Ovary (tissue), 7 donors: ENCODE measurements at regions not wholly inside any gene's neighbourhood (a gene's known extent, or its start where the extent isn't known, plus 50 kb on each side); places are given as distances from the start of the nearest gene placed in this dataset.
"Not testable (repeated sequence)": the region's sequence is repeated elsewhere in the genome, so short reads cannot be mapped to it uniquely, and the experiment has no call there.

Experiments used
- DNase-seq, 5 donors: peaks; one replicate each; pipeline ENCODE4 v3.0.0-alpha.2; 2019 to 2020
- H3K27ac ChIP-seq, 2 donors: fragments of 200-600 bp; one replicate each; pipeline versions ENCODE4 v1.5.1 to v1.8.0; 2019 to 2022
- H3K27me3 ChIP-seq: fragments of 200-600 bp; one replicate; pipeline ENCODE4 v1.8.0; 2022
- H3K36me3 ChIP-seq: fragments of 200-600 bp; sonication (generic); one replicate; pipeline ENCODE4 v1.5.1; 2019
- H3K4me1 ChIP-seq: one replicate; pipeline ENCODE4 v1.8.1; 2013; ENCODE audit warnings: mild to moderate bottlenecking, moderate library complexity; ENCODE audit not compliant: insufficient read depth
- H3K4me3 ChIP-seq: fragments of 200-600 bp; sonication (generic); one replicate; pipeline ENCODE4 v1.5.1; 2017
- H3K9me3 ChIP-seq, 2 donors: fragments of 200-600 bp in 1 of 2; sonication (generic) in 1 of 2; one replicate each; pipeline versions ENCODE4 v1.5.1 to v1.8.1; 2013 to 2019; ENCODE audit warnings: mild to moderate bottlenecking in 1 of 2, moderate library complexity in 1 of 2
- CTCF ChIP-seq, 3 donors: fragments of 450-650 bp in 2 of 3; fragments of 200-600 bp in 1 of 3; IDR thresholded peaks; one replicate each; pipeline versions ENCODE4 v1.5.1 to v1.8.0; 2016 to 2022; ENCODE audit warnings: antibody characterized with exemption in 3 of 3, mild to moderate bottlenecking in 1 of 3
- EP300 ChIP-seq: sonication (generic); formaldehyde crosslinking; IDR thresholded peaks from one replicate; pipeline ENCODE4 v1.6.1; 2017; ENCODE audit warnings: antibody characterized with exemption
- POLR2A ChIP-seq: fragments of 450-650 bp; IDR thresholded peaks from one replicate; pipeline ENCODE4 v1.6.1; 2017; ENCODE audit warnings: antibody characterized with exemption, mild to moderate bottlenecking, moderate library complexity
- WGBS, 3 donors: extraction: QIAGEN DNeasy Blood & Tissue Kit in 1 of 3; methylation state at CpG; one replicate each; pipeline versions ENCODE4 v1.1.5 to v1.1.7; 2013 to 2017; 5-methylcytosine and 5-hydroxymethylcytosine counted together
- intact Hi-C, 4 donors: fragments of 100-400 bp; cut with DNase I; formaldehyde crosslinking; loops; one replicate each; pipeline versions ENCODE4 v1.11.0 to v1.15.1; 2022 to 2023
- donor health status: DM: no; HTN: no; CAD: no; lungs with moderate emphysema.
- donor health status: DM: no; HTN: no; CAD: no.
- donor health status: Bipolar disorder and iron deficiency.
- donor health status: DM: no; HTN: no; CAD: no.
- donor health status: DM: yes; HTN: yes; CAD: no.

DNA sequence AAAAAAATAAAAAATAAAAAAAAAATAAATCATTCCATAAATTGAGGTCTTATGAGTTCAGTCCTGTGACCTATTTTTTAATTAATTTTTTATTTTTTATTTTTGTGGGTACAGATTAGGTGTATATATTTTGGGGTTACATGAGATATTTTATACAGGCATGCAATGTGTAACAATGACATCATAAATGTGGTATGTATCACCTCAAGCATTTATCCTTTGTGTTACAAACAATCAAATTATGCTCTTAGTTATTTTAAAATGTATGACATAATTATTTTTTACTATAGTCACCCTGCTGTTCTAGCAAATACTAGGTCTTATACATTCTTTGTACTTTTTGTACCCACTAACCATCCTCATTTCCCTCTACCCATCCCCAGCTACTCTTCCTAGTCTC lies 537.9 kb downstream of the HINT1 start:
- intact Hi-C loops = no loop called here
- TF ChIP-seq POLR2A (no peak), EP300 (no peak), CTCF (IDR thresholded peaks at IDR 0.05) (no peak)
- Histone ChIP-seq H3K36me3 (no peaks in the 10 kb centered on the region), H3K4me1 (no peaks in the 10 kb centered on the region), H3K27ac (no peak overlapping the region), H3K4me3 (no peak overlapping the region), H3K9me3 (no peaks in the 10 kb centered on the region), H3K27me3 (no peaks in the 10 kb centered on the region)
- no peak for DNase-seq

- intact Hi-C loops = no loop called here
- TF ChIP-seq POLR2A = no peak
- H3K27ac ChIP-seq = no peak overlapping the region
- H3K9me3 ChIP-seq = no peaks in the 10 kb centered on the region
- H3K36me3 ChIP-seq = no peaks in the 10 kb centered on the region
- DNase-seq = no peak
- H3K4me3 ChIP-seq = no peak overlapping the region
- H3K27me3 ChIP-seq = no peaks in the 10 kb centered on the region
- H3K4me1 ChIP-seq = no peaks in the 10 kb centered on the region
Measured at GRCh38 chr5:130624805-130625204, 540.3 kb downstream of the HINT1 start.

GRCh38 chr5:130616161-130616560 lies 548.9 kb downstream of the HINT1 start:
- no peak for DNase-seq
- no peak overlapping the region for H3K27ac ChIP-seq
- WGBS, 3 donors = 59 to 67% (median 65%) methylated on average over 2 of the region's 2 CpGs
- H3K4me3 ChIP-seq = no peak overlapping the region
- H3K27me3 ChIP-seq = no peaks in the 10 kb centered on the region
- H3K36me3 ChIP-seq = no peaks in the 10 kb centered on the region
- H3K4me1 ChIP-seq = no peaks in the 10 kb centered on the region
- intact Hi-C loops = no loop called here
- TF ChIP-seq POLR2A = no peak
- TF ChIP-seq EP300 = no peak
- TF ChIP-seq CTCF (IDR thresholded peaks at IDR 0.05) = no peak
- H3K9me3 ChIP-seq = no peaks in the 10 kb centered on the region

GRCh38 chr5:130605234-130605633 lies 559.8 kb downstream of the HINT1 start:
- H3K4me1 ChIP-seq = no peaks in the 10 kb centered on the region
- intact Hi-C loops = no loop called here
- H3K27me3 ChIP-seq = no peaks in the 10 kb centered on the region
- no peak overlapping the region for H3K27ac ChIP-seq
- no peak overlapping the region for H3K4me3 ChIP-seq
- H3K36me3 ChIP-seq = no peaks in the 10 kb centered on the region
- no peak for DNase-seq
- TF ChIP-seq CTCF (IDR thresholded peaks at IDR 0.05) (no peak), POLR2A (no peak), EP300 (no peak)
- H3K9me3 ChIP-seq = no peaks in the 10 kb centered on the region

- H3K36me3 ChIP-seq, H3K27ac ChIP-seq, H3K4me1 ChIP-seq, H3K4me3 ChIP-seq, intact Hi-C loops, H3K27me3 ChIP-seq, H3K9me3 ChIP-seq, DNase-seq: not testable (repeated sequence)
- WGBS, 3 donors = 87 to 97% (median 95%) methylated on average over 25 of the region's 25 CpGs
Measured at GRCh38 chr5:130596647-130597046, 568.4 kb downstream of the HINT1 start.

GRCh38 chr5:130580264-130580663 lies 584.8 kb downstream of the HINT1 start:
- no peak for TF ChIP-seq EP300
- TF ChIP-seq CTCF (IDR thresholded peaks at IDR 0.05) = no peak
- TF ChIP-seq POLR2A = no peak
- no peaks in the 10 kb centered on the region for H3K36me3 ChIP-seq
- no peaks in the 10 kb centered on the region for H3K27me3 ChIP-seq
- no peak overlapping the region for H3K27ac ChIP-seq
- H3K4me3 ChIP-seq = no peak overlapping the region
- no peaks in the 10 kb centered on the region for H3K4me1 ChIP-seq
- no peak for DNase-seq
- H3K9me3 ChIP-seq = no peaks in the 10 kb centered on the region
- intact Hi-C loops = loop anchor here in 1 of 4 donors (10.0 kb wide), 1 partner anchor 505 kb away; no protein-coding TSS in a partner anchor
- WGBS, 3 donors = 45 to 59% (median 54%) methylated on average over 2 of the region's 2 CpGs
